GM12878 (cell line): ENCODE measurements at regions not wholly inside any gene's neighbourhood (a gene's known extent, or its start where the extent isn't known, plus 50 kb on each side); places are given as distances from the start of the nearest gene placed in this dataset.

Source experiments
- ATAC-seq: fragments of 200-7000 bp; cut with Tn5 transposase; 3 replicates; pipeline ENCODE4 v1.9.1; 2020; ENCODE audit warnings: mild to moderate bottlenecking, moderate library complexity
- BruUV-seq: library from RNA; stranded (reverse); fragments of 400-500 nt; replicated peaks from 2 replicates; lab custom pipeline; 2021; lab: Mats Ljungman, UMichigan
- CTCF ChIA-PET: fragments of 300-600 bp; sonication (Branson Sonifier 250); formaldehyde crosslinking; extraction: SDS; loops from one replicate; lab custom pipeline; 2021; ENCODE audit warnings: inconsistent platforms; lab: Yijun Ruan, JAX
- POLR2A ChIA-PET: fragments of 350-600 bp; formaldehyde crosslinking; extraction: SDS; loops from one replicate; lab custom pipeline; 2021; ENCODE audit warnings: inconsistent platforms; lab: Charles Lee
- RAD21 ChIA-PET: fragments of 300-600 bp; sonication (Branson Sonifier 250); formaldehyde crosslinking; loops from one replicate; lab custom pipeline; 2023; ENCODE audit warnings: antibody characterized with exemption; ENCODE audit not compliant: unreplicated experiment; lab: Charles Lee
- SMC1A ChIA-PET: fragments of 300-600 bp; sonication (Branson Sonifier 250); formaldehyde crosslinking; loops from one replicate; lab custom pipeline; 2023; ENCODE audit not compliant: unreplicated experiment, uncharacterized antibody; lab: Charles Lee
- DNase-seq: peaks from one replicate; pipeline ENCODE4 v3.0.0-alpha.2; 2011; ENCODE audit warnings: low read depth, low spot score
- FAIRE-seq: peaks from 3 replicates; lab custom pipeline; 2011; peaks lifted over from hg19 to GRCh38; lab: Jason Lieb, UNC
- H2AFZ ChIP-seq: 2 replicates; pipeline ENCODE4 v1.6.0; 2011; ENCODE audit warnings: low read depth, low read length, control low read depth; ENCODE audit not compliant: control insufficient read depth
- H3K27ac ChIP-seq: 2 replicates; pipeline ENCODE4 v1.5.1; 2011; ENCODE audit warnings: control low read depth; ENCODE audit not compliant: control insufficient read depth, insufficient read depth
- H3K27me3 ChIP-seq, 2 experiments: replicated peaks in 1 of 2; 2 replicates each; pipeline versions ENCODE4 v1.6.0 to v1.6.1; 2011; ENCODE audit warnings: low read length in 1 of 2; ENCODE audit not compliant: control insufficient read depth in 2 of 2, insufficient read depth in 2 of 2
- H3K36me3 ChIP-seq, 2 experiments: 2 replicates each; pipeline ENCODE4 v1.5.1; 2011; ENCODE audit warnings: low read length in 1 of 2; ENCODE audit not compliant: control insufficient read depth in 2 of 2, insufficient read depth in 2 of 2
- H3K4me1 ChIP-seq: 2 replicates; pipeline ENCODE4 v1.6.1; 2011; ENCODE audit warnings: mild to moderate bottlenecking, low read length, moderate library complexity, mixed read lengths; ENCODE audit not compliant: control insufficient read depth, insufficient read depth
- H3K4me2 ChIP-seq: 2 replicates; pipeline ENCODE4 v1.6.0; 2011; ENCODE audit warnings: control low read depth; ENCODE audit not compliant: control insufficient read depth, insufficient read depth
- H3K4me3 ChIP-seq: fragments of 200-600 bp; sonication (generic); 2 replicates; pipeline ENCODE4 v1.5.1; 2016
- H3K79me2 ChIP-seq: 2 replicates; pipeline ENCODE4 v1.6.0; 2011; ENCODE audit warnings: low read length; ENCODE audit not compliant: control insufficient read depth, insufficient read depth
- H3K9ac ChIP-seq: 2 replicates; pipeline ENCODE4 v1.8.0; 2011; ENCODE audit warnings: low read length, control low read depth, mixed read lengths; ENCODE audit not compliant: control insufficient read depth, insufficient read depth
- H3K9me3 ChIP-seq: replicated peaks from 3 replicates; pipeline ENCODE4 v1.5.1; 2011; ENCODE audit warnings: mild to moderate bottlenecking, low read length; ENCODE audit not compliant: control insufficient read depth, insufficient read depth
- H4K20me1 ChIP-seq: 2 replicates; pipeline ENCODE4 v1.6.0; 2011; ENCODE audit not compliant: control insufficient read depth, insufficient read depth
- BCLAF1 ChIP-seq: fragments of 450-650 bp; IDR thresholded peaks from 2 replicates; pipeline ENCODE4 v1.6.1; 2017; ENCODE audit warnings: antibody characterized with exemption, mild to moderate bottlenecking, moderate library complexity
- BMI1 ChIP-seq: fragments of 450-650 bp; IDR thresholded peaks from 2 replicates; pipeline ENCODE4 v1.6.1; 2016; ENCODE audit warnings: mild to moderate bottlenecking, moderate library complexity, borderline replicate concordance
- CBFB ChIP-seq: IDR thresholded peaks from 2 replicates; pipeline ENCODE4 v1.6.1; 2016; ENCODE audit warnings: antibody characterized with exemption, low read depth
- CHD2 ChIP-seq: IDR thresholded peaks from 2 replicates; pipeline ENCODE4 v1.6.1; 2011; ENCODE audit warnings: low read depth, low read length, improper control_type of control experiment, borderline replicate concordance
- CREM ChIP-seq: IDR thresholded peaks from 2 replicates; pipeline ENCODE4 v1.6.1; 2014; ENCODE audit warnings: antibody characterized with exemption, low read depth
- FOS ChIP-seq: IDR thresholded peaks from 3 replicates; pipeline ENCODE4 v1.6.1; 2011; ENCODE audit warnings: borderline replicate concordance; ENCODE audit not compliant: insufficient read length; ENCODE audit errors: extremely low read depth
- GATAD2B ChIP-seq: fragments of 450-650 bp; conservative IDR thresholded peaks from 2 replicates; pipeline ENCODE4 v1.6.1; 2017; ENCODE audit warnings: low read depth, mild to moderate bottlenecking, moderate library complexity
- HCFC1 ChIP-seq: fragments of 150-350 bp; IDR thresholded peaks from 2 replicates; pipeline ENCODE4 v1.6.1; 2014; ENCODE audit warnings: low read length
- MTA3 ChIP-seq: IDR thresholded peaks from 2 replicates; pipeline ENCODE4 v1.6.1; 2012; ENCODE audit warnings: low read length, inconsistent platforms, borderline replicate concordance
- POLR2A ChIP-seq: IDR thresholded peaks from 2 replicates; pipeline ENCODE4 v1.6.1; 2011; ENCODE audit warnings: low read depth, mild to moderate bottlenecking, low read length
- POLR2AphosphoS2 ChIP-seq: IDR thresholded peaks from 2 replicates; pipeline ENCODE4 v1.6.1; 2011; ENCODE audit warnings: low read depth, mild to moderate bottlenecking, low read length, improper control_type of control experiment, moderate library complexity
- RELA ChIP-seq: fragments of 450-650 bp; IDR thresholded peaks from 2 replicates; pipeline ENCODE4 v1.8.0; 2014; ENCODE audit warnings: borderline replicate concordance; ENCODE audit not compliant: partially characterized antibody
- SMARCA5 ChIP-seq: fragments of 450-650 bp; IDR thresholded peaks from 2 replicates; pipeline ENCODE4 v1.6.1; 2017; ENCODE audit warnings: mild to moderate bottlenecking
- TCF3 ChIP-seq: IDR thresholded peaks from 2 replicates; pipeline ENCODE4 v1.6.1; 2012; ENCODE audit warnings: low read depth, mild to moderate bottlenecking, low read length, borderline replicate concordance; ENCODE audit not compliant: insufficient read depth
- ZNF207 ChIP-seq: fragments of 450-650 bp; IDR thresholded peaks from 2 replicates; pipeline ENCODE4 v1.6.1; 2014; ENCODE audit warnings: antibody characterized with exemption, mild to moderate bottlenecking, borderline replicate concordance
- ZNF274 ChIP-seq: IDR thresholded peaks from one replicate; pipeline ENCODE4 v1.8.0; 2011; ENCODE audit not compliant: insufficient read length, insufficient read depth
- WGBS: methylation state at CpG from one replicate; pipeline ENCODE4 v1.1.6; 2016; ENCODE audit warnings: low lambda C conversion rate; ENCODE audit not compliant: insufficient replicate concordance, insufficient coverage; ENCODE audit errors: missing lambda C conversion rate; 5-methylcytosine and 5-hydroxymethylcytosine counted together
- in situ Hi-C: fragments of 300-500 bp; cut with MboI; formaldehyde crosslinking; loops from 9 replicates; pipeline ENCODE4 v1.14.3; 2018; ENCODE audit warnings: mixed read lengths
- intact Hi-C: fragments of 100-400 bp; cut with micrococcal nuclease; formaldehyde crosslinking; loops from one replicate; pipeline ENCODE4 v1.14.2; 2022; ENCODE audit not compliant: unreplicated experiment
- TF ChIP-seq, protein P1 (sequence below): IDR thresholded peaks from 2 replicates; pipeline ENCODE4 v1.6.1; 2012; ENCODE audit warnings: low read depth, low read length, improper control_type of control experiment

GRCh38 chr6:119643876-119644275 is 294.3 kb upstream of the MAN1A1 start:
- no peak for ATAC-seq
- RAD21 ChIA-PET, result no interaction called here
- TF ChIP-seq GATAD2B, result no peak
- TF ChIP-seq MTA3, result no peak
- TF ChIP-seq CBFB, result no peak
- TF ChIP-seq, protein P1, sequence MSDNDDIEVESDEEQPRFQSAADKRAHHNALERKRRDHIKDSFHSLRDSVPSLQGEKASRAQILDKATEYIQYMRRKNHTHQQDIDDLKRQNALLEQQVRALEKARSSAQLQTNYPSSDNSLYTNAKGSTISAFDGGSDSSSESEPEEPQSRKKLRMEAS, result no peak
- no peak for TF ChIP-seq SMARCA5
- TF ChIP-seq ZNF207, result no peak
- no peak for TF ChIP-seq CREM
- no peak for TF ChIP-seq FOS
- TF ChIP-seq CHD2, result no peak
- TF ChIP-seq BMI1, result no peak
- no peak for TF ChIP-seq BCLAF1
- TF ChIP-seq POLR2A, result no peak
- TF ChIP-seq TCF3, result no peak
- no peak for TF ChIP-seq RELA
- no peak for TF ChIP-seq POLR2AphosphoS2
- TF ChIP-seq HCFC1, result no peak
- no peak for TF ChIP-seq ZNF274
- no peaks in the 10 kb centered on the region for H3K9me3 ChIP-seq
- 47% methylated on average over 7 of the region's 7 CpGs for WGBS
- no peak for DNase-seq
- H4K20me1 ChIP-seq, result no peaks in the 10 kb centered on the region
- no peaks in the 10 kb centered on the region for H3K27me3 ChIP-seq
- no peak overlapping the region for H3K4me3 ChIP-seq
- H3K79me2 ChIP-seq, result no peaks in the 10 kb centered on the region
- no peak overlapping the region for H3K9ac ChIP-seq
- H3K27ac ChIP-seq, result no peak overlapping the region
- BruUV-seq, result no TSS peak
- POLR2A ChIA-PET, result no interaction called here
- no peak for FAIRE-seq
- H2AFZ ChIP-seq, result no peak overlapping the region
- in situ Hi-C loops (no loop called here), intact Hi-C loops (no loop called here)
- CTCF ChIA-PET, result no interaction called here
- H3K4me2 ChIP-seq, result no peak overlapping the region
- H3K36me3 ChIP-seq, result no peaks in the 10 kb centered on the region
- SMC1A ChIA-PET, result interaction anchor here (1.3 to 1.5 kb wide), 2 partner anchors 10 to 15 kb away, joined by 3 to 4 read pairs; no protein-coding TSS in a partner anchor
- H3K4me1 ChIP-seq, result no peaks in the 10 kb centered on the region
